MM.1S (cell line): ENCODE measurements at regions not wholly inside any gene's neighbourhood (a gene's known extent, or its start where the extent isn't known, plus 50 kb on each side); places are given as distances from the start of the nearest gene placed in this dataset.

Experiments
- EZH2 ChIP-seq: fragments of 300-600 bp; sonication (generic); optimal IDR thresholded peaks from 2 replicates; pipeline ENCODE3; 2017; ENCODE audit warnings: low read depth, mild to moderate bottlenecking, antibody characterized with exemption, low read length, mixed read lengths
- EZH2phosphoT487 ChIP-seq: fragments of 300-600 bp; sonication (generic); IDR thresholded peaks from 2 replicates; pipeline ENCODE4 v1.6.1; 2018; ENCODE audit warnings: antibody characterized with exemption, low read length
- TF ChIP-seq, protein P1 (sequence below): fragments of 300-600 bp; sonication (generic); IDR thresholded peaks from 2 replicates; pipeline ENCODE4 v1.5.1; 2016; ENCODE audit warnings: antibody characterized with exemption, low read length, mixed read lengths

GRCh38 chr10:57262892-57263291 is 901.8 kb upstream of the ZWINT start:
- TF ChIP-seq, protein P1, sequence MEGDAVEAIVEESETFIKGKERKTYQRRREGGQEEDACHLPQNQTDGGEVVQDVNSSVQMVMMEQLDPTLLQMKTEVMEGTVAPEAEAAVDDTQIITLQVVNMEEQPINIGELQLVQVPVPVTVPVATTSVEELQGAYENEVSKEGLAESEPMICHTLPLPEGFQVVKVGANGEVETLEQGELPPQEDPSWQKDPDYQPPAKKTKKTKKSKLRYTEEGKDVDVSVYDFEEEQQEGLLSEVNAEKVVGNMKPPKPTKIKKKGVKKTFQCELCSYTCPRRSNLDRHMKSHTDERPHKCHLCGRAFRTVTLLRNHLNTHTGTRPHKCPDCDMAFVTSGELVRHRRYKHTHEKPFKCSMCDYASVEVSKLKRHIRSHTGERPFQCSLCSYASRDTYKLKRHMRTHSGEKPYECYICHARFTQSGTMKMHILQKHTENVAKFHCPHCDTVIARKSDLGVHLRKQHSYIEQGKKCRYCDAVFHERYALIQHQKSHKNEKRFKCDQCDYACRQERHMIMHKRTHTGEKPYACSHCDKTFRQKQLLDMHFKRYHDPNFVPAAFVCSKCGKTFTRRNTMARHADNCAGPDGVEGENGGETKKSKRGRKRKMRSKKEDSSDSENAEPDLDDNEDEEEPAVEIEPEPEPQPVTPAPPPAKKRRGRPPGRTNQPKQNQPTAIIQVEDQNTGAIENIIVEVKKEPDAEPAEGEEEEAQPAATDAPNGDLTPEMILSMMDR: no peak
- TF ChIP-seq EZH2 (no peak), EZH2phosphoT487 (no peak)
